ENCODE measurements at regions not wholly inside any gene's neighbourhood (a gene's known extent, or its start where the extent isn't known, plus 50 kb on each side); places are given as distances from the start of the nearest gene placed in this dataset.

DNA sequence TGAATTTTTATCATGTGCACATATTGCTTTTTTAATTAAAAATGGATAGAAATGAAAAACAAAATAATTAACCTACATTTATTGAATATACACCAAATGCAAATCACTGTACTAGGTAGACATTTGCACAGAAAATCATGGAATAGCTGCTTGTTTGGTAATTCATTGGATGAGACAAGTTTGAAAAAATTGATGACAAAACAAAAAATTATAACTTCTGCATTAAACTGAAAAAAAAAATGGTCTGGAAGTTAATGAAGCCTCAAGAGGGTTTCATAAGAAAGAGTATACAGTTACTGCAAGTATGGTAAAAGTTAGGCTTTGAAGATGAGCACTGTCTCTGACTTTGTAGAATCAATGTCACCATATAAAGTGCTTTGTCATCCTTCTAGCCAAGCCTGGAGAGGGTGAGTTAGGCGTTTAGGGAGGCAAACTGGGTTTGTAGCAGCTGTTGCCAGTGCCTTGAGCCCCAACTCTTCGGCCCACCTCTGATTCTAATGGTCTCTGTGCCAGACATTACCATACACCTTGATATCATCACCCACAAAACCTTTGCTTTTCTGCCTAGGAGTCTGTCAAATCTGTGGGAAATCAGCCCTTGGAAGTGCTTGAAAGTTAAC lies 291.1 kb upstream of the CLEC14A start:
- TF ChIP-seq, protein P1, sequence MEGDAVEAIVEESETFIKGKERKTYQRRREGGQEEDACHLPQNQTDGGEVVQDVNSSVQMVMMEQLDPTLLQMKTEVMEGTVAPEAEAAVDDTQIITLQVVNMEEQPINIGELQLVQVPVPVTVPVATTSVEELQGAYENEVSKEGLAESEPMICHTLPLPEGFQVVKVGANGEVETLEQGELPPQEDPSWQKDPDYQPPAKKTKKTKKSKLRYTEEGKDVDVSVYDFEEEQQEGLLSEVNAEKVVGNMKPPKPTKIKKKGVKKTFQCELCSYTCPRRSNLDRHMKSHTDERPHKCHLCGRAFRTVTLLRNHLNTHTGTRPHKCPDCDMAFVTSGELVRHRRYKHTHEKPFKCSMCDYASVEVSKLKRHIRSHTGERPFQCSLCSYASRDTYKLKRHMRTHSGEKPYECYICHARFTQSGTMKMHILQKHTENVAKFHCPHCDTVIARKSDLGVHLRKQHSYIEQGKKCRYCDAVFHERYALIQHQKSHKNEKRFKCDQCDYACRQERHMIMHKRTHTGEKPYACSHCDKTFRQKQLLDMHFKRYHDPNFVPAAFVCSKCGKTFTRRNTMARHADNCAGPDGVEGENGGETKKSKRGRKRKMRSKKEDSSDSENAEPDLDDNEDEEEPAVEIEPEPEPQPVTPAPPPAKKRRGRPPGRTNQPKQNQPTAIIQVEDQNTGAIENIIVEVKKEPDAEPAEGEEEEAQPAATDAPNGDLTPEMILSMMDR (IDR thresholded peaks at IDR 0.05) = no peak
- TF ChIP-seq POLR2A (IDR thresholded peaks at IDR 0.05) = no peak

All from body of pancreas (tissue), 4 donors.